Natural killer cell (primary cell): ENCODE measurements at regions not wholly inside any gene's neighbourhood (a gene's known extent, or its start where the extent isn't known, plus 50 kb on each side); places are given as distances from the start of the nearest gene placed in this dataset.

Experiments used
- ATAC-seq, 3 donors: fragments of 150-1000 bp in 2 of 3; fragments of 200-7000 bp in 1 of 3; cut with Tn5 transposase; 1 replicate in 1 of 3; 2 replicates in 2 of 3; pipeline ENCODE4 v1.10.0; 2021; ENCODE audit warnings: mild to moderate bottlenecking in 2 of 3, moderate library complexity in 2 of 3
- DNase-seq, 2 donors: peaks; one replicate each; pipeline versions ENCODE4 v3.0.0 to v3.0.0-alpha.2; 2013 to 2021; ENCODE audit warnings: mixed read lengths in 1 of 2
- H3K27ac ChIP-seq: one replicate; pipeline ENCODE4 v1.5.1; 2013; ENCODE audit warnings: mild to moderate bottlenecking, low read length
- H3K27me3 ChIP-seq: one replicate; pipeline ENCODE4 v1.6.1; 2013; ENCODE audit warnings: low read length; ENCODE audit not compliant: control insufficient read depth, insufficient read depth
- H3K36me3 ChIP-seq: one replicate; pipeline ENCODE4 v1.6.1; 2013; ENCODE audit warnings: low read length; ENCODE audit not compliant: control insufficient read depth, insufficient read depth
- H3K4me1 ChIP-seq: one replicate; pipeline ENCODE4 v1.6.1; 2013; ENCODE audit warnings: low read length; ENCODE audit not compliant: control insufficient read depth, insufficient read depth
- H3K4me3 ChIP-seq: one replicate; pipeline ENCODE4 v1.5.1; 2013; ENCODE audit warnings: low read length
- H3K9me3 ChIP-seq: one replicate; pipeline ENCODE4 v1.6.1; 2013; ENCODE audit warnings: low read length; ENCODE audit not compliant: control insufficient read depth, insufficient read depth
- H3K27ac Mint-ChIP-seq, 2 donors: one replicate each; pipeline ENCODE4 v1.8.0; 2022; ENCODE audit warnings: mild to moderate bottlenecking in 2 of 2, mixed read lengths in 2 of 2, moderate library complexity in 1 of 2
- H3K27me3 Mint-ChIP-seq, 2 donors: one replicate each; pipeline ENCODE4 v1.8.0; 2022; ENCODE audit warnings: low read depth in 2 of 2, mixed read lengths in 2 of 2
- H3K36me3 Mint-ChIP-seq: one replicate; pipeline ENCODE4 v1.8.0; 2022; ENCODE audit warnings: mixed read lengths
- H3K4me1 Mint-ChIP-seq, 2 donors: one replicate each; pipeline ENCODE4 v1.8.0; 2022; ENCODE audit warnings: mixed read lengths in 2 of 2
- H3K4me3 Mint-ChIP-seq: one replicate; pipeline ENCODE4 v1.8.0; 2022; ENCODE audit warnings: mild to moderate bottlenecking, moderate library complexity, mixed read lengths
- H3K9me3 Mint-ChIP-seq, 2 donors: one replicate each; pipeline ENCODE4 v1.8.0; 2022; ENCODE audit warnings: mixed read lengths in 2 of 2
- WGBS: methylation state at CpG from one replicate; pipeline ENCODE4 v1.1.7; 2013; ENCODE audit warnings: missing lambda C conversion rate; ENCODE audit not compliant: insufficient coverage; 5-methylcytosine and 5-hydroxymethylcytosine counted together
- intact Hi-C: fragments of 100-400 bp; cut with micrococcal nuclease; formaldehyde crosslinking; loops from one replicate; pipeline ENCODE4 v1.14.2; 2022
- TF ChIP-seq, protein P1 (sequence below): fragments of 200-600 bp; IDR thresholded peaks from one replicate; pipeline ENCODE4 v1.8.0; 2022; ENCODE audit warnings: antibody characterized with exemption

DNA sequence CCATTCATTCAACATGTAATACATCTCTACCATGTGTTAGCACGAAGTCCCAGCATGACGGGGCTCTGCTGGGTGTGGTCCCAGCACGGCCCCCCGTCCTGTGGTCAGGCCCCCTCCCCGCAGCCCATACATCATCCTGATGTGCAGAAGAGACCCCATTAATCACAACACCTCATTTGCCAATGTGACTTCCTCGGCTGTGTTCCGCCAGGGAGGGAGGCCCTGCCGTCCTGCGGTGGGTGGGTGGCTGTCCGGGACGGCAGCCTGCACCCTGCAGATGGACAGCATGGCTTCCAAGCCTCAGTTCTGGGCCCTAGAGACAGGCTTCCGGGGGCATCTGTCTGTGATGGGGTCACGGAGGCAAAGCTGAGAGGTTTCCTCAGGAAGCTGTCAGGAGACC lies 254.0 kb downstream of the CYP26B1 start:
- H3K27me3 ChIP-seq: no peaks in the 10 kb centered on the region
- H3K36me3 Mint-ChIP-seq: no peaks in the 10 kb centered on the region
- 63% methylated on average over 13 of the region's 13 CpGs for WGBS
- H3K27ac ChIP-seq: no peak overlapping the region
- H3K4me1 Mint-ChIP-seq: no peaks in the 10 kb centered on the region
- H3K9me3 ChIP-seq: no peaks in the 10 kb centered on the region
- ATAC-seq (no peak), DNase-seq (no peak)
- no peaks in the 10 kb centered on the region for H3K36me3 ChIP-seq
- no peaks in the 10 kb centered on the region for H3K4me1 ChIP-seq
- no peaks in the 10 kb centered on the region for H3K9me3 Mint-ChIP-seq
- intact Hi-C loops: no loop called here
- no peak overlapping the region for H3K4me3 ChIP-seq
- TF ChIP-seq, protein P1, sequence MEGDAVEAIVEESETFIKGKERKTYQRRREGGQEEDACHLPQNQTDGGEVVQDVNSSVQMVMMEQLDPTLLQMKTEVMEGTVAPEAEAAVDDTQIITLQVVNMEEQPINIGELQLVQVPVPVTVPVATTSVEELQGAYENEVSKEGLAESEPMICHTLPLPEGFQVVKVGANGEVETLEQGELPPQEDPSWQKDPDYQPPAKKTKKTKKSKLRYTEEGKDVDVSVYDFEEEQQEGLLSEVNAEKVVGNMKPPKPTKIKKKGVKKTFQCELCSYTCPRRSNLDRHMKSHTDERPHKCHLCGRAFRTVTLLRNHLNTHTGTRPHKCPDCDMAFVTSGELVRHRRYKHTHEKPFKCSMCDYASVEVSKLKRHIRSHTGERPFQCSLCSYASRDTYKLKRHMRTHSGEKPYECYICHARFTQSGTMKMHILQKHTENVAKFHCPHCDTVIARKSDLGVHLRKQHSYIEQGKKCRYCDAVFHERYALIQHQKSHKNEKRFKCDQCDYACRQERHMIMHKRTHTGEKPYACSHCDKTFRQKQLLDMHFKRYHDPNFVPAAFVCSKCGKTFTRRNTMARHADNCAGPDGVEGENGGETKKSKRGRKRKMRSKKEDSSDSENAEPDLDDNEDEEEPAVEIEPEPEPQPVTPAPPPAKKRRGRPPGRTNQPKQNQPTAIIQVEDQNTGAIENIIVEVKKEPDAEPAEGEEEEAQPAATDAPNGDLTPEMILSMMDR: no peak
- no peak overlapping the region for H3K27ac Mint-ChIP-seq
- H3K27me3 Mint-ChIP-seq: no peaks in the 10 kb centered on the region
- no peak overlapping the region for H3K4me3 Mint-ChIP-seq

DNA sequence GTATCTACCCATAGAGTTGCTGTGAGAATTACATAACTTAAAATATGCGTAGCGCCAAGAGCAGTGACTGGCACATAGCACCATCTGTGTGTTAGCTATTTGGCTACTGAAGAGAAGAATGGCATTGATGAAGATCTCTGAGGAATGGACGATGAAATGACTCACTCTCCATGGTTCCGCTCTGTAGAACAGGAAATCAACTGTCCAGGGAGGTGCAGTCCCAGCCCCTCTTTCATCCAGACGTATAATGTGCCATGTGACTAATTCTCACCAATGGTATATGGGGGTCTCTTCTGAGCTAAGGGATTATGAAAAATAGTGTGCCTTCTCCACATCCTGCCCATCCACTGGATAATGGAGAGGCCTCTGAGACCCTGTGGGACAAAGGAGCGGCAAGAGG lies 254.8 kb downstream of the CYP26B1 start:
- DNase-seq (no peak), ATAC-seq (no peak)
- Mint-ChIP-seq H3K27me3 (peaks cover 0 to 3% of the 10 kb centered on the region in 2 donors), H3K27ac (no peak overlapping the region), H3K36me3 (no peaks in the 10 kb centered on the region), H3K4me3 (no peak overlapping the region), H3K9me3 (no peaks in the 10 kb centered on the region), H3K4me1 (no peaks in the 10 kb centered on the region)
- intact Hi-C loops: no loop called here
- H3K36me3 ChIP-seq: no peaks in the 10 kb centered on the region
- no peaks in the 10 kb centered on the region for H3K27me3 ChIP-seq
- TF ChIP-seq, protein P1: no peak
- H3K4me3 ChIP-seq: no peak overlapping the region
- H3K4me1 ChIP-seq: no peaks in the 10 kb centered on the region
- no peaks in the 10 kb centered on the region for H3K9me3 ChIP-seq
- no peak overlapping the region for H3K27ac ChIP-seq
- WGBS: 91% methylated on average over 6 of the region's 6 CpGs

DNA sequence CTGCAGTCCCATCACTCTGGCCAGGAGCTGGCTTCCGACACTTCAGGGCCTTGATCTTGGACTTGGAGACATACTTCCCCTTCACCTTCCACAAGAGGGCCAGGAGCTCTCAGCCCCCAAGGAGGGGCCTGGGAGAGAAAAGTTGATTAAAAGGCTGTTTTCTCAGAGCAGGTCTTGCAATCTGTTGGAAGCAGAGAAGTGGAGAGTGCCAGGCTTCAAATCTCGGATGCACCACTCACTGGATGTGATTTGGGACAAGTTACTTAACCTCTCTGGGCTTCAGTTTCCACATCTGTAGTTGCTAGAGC lies 255.3 kb downstream of the CYP26B1 start:
- Mint-ChIP-seq H3K36me3 (no peaks in the 10 kb centered on the region), H3K4me3 (no peak overlapping the region), H3K27me3 (peaks cover 0 to 3% of the 10 kb centered on the region in 2 donors), H3K9me3 (no peaks in the 10 kb centered on the region), H3K27ac (no peak overlapping the region), H3K4me1 (no peaks in the 10 kb centered on the region)
- no peaks in the 10 kb centered on the region for H3K36me3 ChIP-seq
- TF ChIP-seq, protein P1: no peak
- no peaks in the 10 kb centered on the region for H3K9me3 ChIP-seq
- 76% methylated on average over 2 of the region's 2 CpGs for WGBS
- intact Hi-C loops: no loop called here
- DNase-seq (no peak), ATAC-seq (no peak)
- H3K4me3 ChIP-seq: no peak overlapping the region
- H3K4me1 ChIP-seq: no peaks in the 10 kb centered on the region
- H3K27me3 ChIP-seq: no peaks in the 10 kb centered on the region
- no peak overlapping the region for H3K27ac ChIP-seq

DNA sequence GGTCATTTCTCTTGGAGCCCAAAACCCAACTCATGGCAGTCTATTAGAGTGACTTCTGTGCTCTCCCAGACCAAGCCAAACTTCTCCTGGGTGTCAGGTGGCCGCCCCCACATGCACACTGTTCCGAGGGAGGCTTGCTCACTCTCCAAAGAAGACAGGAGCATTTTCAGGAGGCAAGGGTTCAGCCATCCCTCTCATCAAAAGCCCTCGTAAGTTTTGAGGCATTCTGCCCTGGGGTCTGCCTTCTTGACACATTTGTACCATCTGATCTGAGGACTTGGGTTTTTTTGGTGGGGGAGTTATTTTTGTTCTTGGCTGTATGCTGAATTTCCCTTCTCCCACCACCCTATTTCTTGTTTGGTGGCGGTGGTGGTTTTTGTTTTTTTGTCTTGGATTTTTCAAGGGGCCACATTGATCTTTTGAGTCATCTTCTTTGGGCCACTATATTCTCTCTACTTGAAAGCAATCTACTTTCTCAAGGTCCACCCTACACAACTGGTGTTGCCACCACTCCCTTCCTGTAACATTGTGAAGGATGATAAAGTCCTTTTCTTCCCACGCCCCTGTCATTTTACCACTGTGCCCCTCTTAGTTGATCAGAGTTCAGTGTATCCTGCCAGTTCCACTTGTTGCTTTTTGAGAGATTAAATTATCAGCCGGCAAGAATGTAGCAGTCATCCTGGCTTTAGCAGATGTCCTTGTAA lies 255.8 kb downstream of the CYP26B1 start:
- Mint-ChIP-seq H3K4me1 (no peaks in the 10 kb centered on the region), H3K4me3 (no peak overlapping the region), H3K27me3 (peaks cover 0 to 3% of the 10 kb centered on the region in 2 donors), H3K9me3 (no peaks in the 10 kb centered on the region), H3K36me3 (no peaks in the 10 kb centered on the region), H3K27ac (no peak overlapping the region)
- 75% methylated on average over 4 of the region's 6 CpGs for WGBS
- Histone ChIP-seq H3K36me3 (no peaks in the 10 kb centered on the region), H3K27me3 (no peaks in the 10 kb centered on the region), H3K9me3 (no peaks in the 10 kb centered on the region), H3K27ac (no peak overlapping the region), H3K4me3 (no peak overlapping the region), H3K4me1 (no peaks in the 10 kb centered on the region)
- ATAC-seq (no peak), DNase-seq (no peak)
- TF ChIP-seq, protein P1: no peak
- intact Hi-C loops: no loop called here
